Mesenchymal stem cell (in vitro differentiated cells and primary cell): ENCODE measurements at regions not wholly inside any gene's neighbourhood (a gene's known extent, or its start where the extent isn't known, plus 50 kb on each side); places are given as distances from the start of the nearest gene placed in this dataset.

ENCODE experiments used
- DNase-seq: peaks from one replicate; pipeline ENCODE4 v3.0.0-alpha.2; 2013
- H2AFZ ChIP-seq: one replicate; pipeline ENCODE4 v1.6.1; 2013; ENCODE audit warnings: low read depth, mild to moderate bottlenecking, control low read depth, inconsistent platforms, low read length, moderate library complexity
- H2AK5ac ChIP-seq: 2 replicates; pipeline ENCODE4 v1.6.1; 2013; ENCODE audit warnings: low read length, moderate library complexity, mild to moderate bottlenecking, inconsistent platforms; ENCODE audit not compliant: severe bottlenecking
- H2BK120ac ChIP-seq: one replicate; pipeline ENCODE4 v1.6.1; 2013; ENCODE audit warnings: low read depth, mild to moderate bottlenecking, inconsistent platforms, low read length, moderate library complexity
- H2BK12ac ChIP-seq, 2 experiments: one replicate each; pipeline ENCODE4 v1.6.1; 2013; ENCODE audit warnings: inconsistent platforms in 2 of 2, low read length in 2 of 2, mild to moderate bottlenecking in 2 of 2, moderate library complexity in 2 of 2, control low read depth in 1 of 2
- H2BK15ac ChIP-seq: one replicate; pipeline ENCODE4 v1.6.1; 2013; ENCODE audit warnings: mild to moderate bottlenecking, low read depth, inconsistent platforms; ENCODE audit not compliant: poor library complexity, severe bottlenecking
- H2BK5ac ChIP-seq: 2 replicates; pipeline ENCODE4 v1.6.1; 2013; ENCODE audit warnings: low read depth, mild to moderate bottlenecking, low read length, control low read depth, inconsistent platforms; ENCODE audit not compliant: poor library complexity, severe bottlenecking
- H3K14ac ChIP-seq, 2 experiments: one replicate each; pipeline ENCODE4 v1.6.1; 2013; ENCODE audit warnings: inconsistent platforms in 2 of 2, low read length in 2 of 2, control low read depth in 1 of 2, mild to moderate bottlenecking in 1 of 2, moderate library complexity in 1 of 2
- H3K18ac ChIP-seq, 2 experiments: one replicate each; pipeline ENCODE4 v1.6.1; 2013; ENCODE audit warnings: inconsistent platforms in 2 of 2, low read length in 2 of 2, control low read depth in 1 of 2, low read depth in 1 of 2, mild to moderate bottlenecking in 1 of 2
- H3K23ac ChIP-seq, 2 experiments: one replicate each; pipeline ENCODE4 v1.6.1; 2013; ENCODE audit warnings: inconsistent platforms in 2 of 2, low read length in 2 of 2, mild to moderate bottlenecking in 2 of 2, moderate library complexity in 2 of 2, control low read depth in 1 of 2
- H3K27ac ChIP-seq: 2 replicates; pipeline ENCODE4 v1.5.1; 2013; ENCODE audit warnings: mild to moderate bottlenecking, moderate library complexity, low read length, control low read depth, inconsistent platforms; ENCODE audit not compliant: poor library complexity, severe bottlenecking
- H3K27me3 ChIP-seq, 2 experiments: 2 replicates each; pipeline versions ENCODE4 v1.6.1 to v1.7.0; 2013; ENCODE audit warnings: low read length in 2 of 2, mild to moderate bottlenecking in 2 of 2, moderate library complexity in 2 of 2, control low read depth in 1 of 2, inconsistent platforms in 1 of 2; ENCODE audit not compliant: control insufficient read depth in 1 of 2, insufficient read depth in 1 of 2
- H3K36me3 ChIP-seq, 2 experiments: 2 replicates each; pipeline versions ENCODE4 v1.6.1 to v1.7.0; 2013; ENCODE audit warnings: low read length in 2 of 2, control low read depth in 1 of 2, inconsistent platforms in 1 of 2, low read depth in 1 of 2, mild to moderate bottlenecking in 1 of 2; ENCODE audit not compliant: insufficient read depth in 2 of 2, control insufficient read depth in 1 of 2
- H3K4ac ChIP-seq, 2 experiments: one replicate each; pipeline ENCODE4 v1.6.1; 2013; ENCODE audit warnings: inconsistent platforms in 2 of 2, low read length in 2 of 2, mild to moderate bottlenecking in 2 of 2, moderate library complexity in 2 of 2, control low read depth in 1 of 2, low read depth in 1 of 2
- H3K4me1 ChIP-seq: 2 replicates; pipeline ENCODE4 v1.6.1; 2013; ENCODE audit warnings: low read depth, low read length, control low read depth; ENCODE audit not compliant: control insufficient read depth, insufficient read depth
- H3K4me2 ChIP-seq: 2 replicates; pipeline ENCODE4 v1.6.1; 2013; ENCODE audit warnings: low read length, mild to moderate bottlenecking, inconsistent platforms; ENCODE audit not compliant: poor library complexity, severe bottlenecking
- H3K4me3 ChIP-seq, 2 experiments: 2 replicates each; pipeline versions ENCODE4 v1.5.1 to v1.7.0; 2013; ENCODE audit warnings: low read length in 2 of 2, mild to moderate bottlenecking in 2 of 2, control low read depth in 1 of 2, low read depth in 1 of 2; ENCODE audit not compliant: insufficient read depth in 1 of 2
- H3K79me1 ChIP-seq: replicated peaks from 2 replicates; pipeline ENCODE4 v1.6.1; 2013; ENCODE audit warnings: mild to moderate bottlenecking, control low read depth, low read length, inconsistent platforms; ENCODE audit not compliant: poor library complexity, severe bottlenecking
- H3K9ac ChIP-seq: 2 replicates; pipeline ENCODE4 v1.7.0; 2013; ENCODE audit warnings: mild to moderate bottlenecking, low read length, moderate library complexity
- H3K9me3 ChIP-seq: 2 replicates; pipeline ENCODE4 v1.7.0; 2013; ENCODE audit warnings: mild to moderate bottlenecking, low read length; ENCODE audit not compliant: control insufficient read depth
- H4K8ac ChIP-seq: one replicate; pipeline ENCODE4 v1.6.1; 2013; ENCODE audit warnings: inconsistent platforms, mild to moderate bottlenecking, low read length, moderate library complexity
- H4K91ac ChIP-seq: one replicate; pipeline ENCODE4 v1.6.1; 2013; ENCODE audit warnings: mild to moderate bottlenecking, low read length, inconsistent platforms
- WGBS: methylation state at CpG from one replicate; pipeline ENCODE4 v1.1.7; 2013; ENCODE audit warnings: mixed read lengths; 5-methylcytosine and 5-hydroxymethylcytosine counted together

DNA sequence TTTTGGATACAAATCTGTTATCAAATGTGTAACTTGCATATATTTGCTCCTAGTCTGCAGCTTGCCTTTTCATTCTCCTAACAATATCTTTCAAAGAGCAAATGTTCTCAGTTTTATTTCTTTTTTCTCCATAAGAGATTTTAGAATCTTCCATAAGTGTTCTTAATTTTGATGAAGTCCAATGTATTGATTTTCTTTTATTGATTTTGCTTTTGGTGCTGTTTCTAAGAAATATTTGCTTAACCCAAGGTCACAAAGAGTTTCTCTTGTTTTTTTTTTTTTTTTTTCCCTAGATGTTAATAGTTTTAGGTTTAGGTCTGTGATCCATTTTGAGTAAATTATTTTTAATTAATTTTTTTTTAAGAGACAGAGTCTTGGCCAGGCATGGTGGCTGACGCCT lies 75.8 kb upstream of the SPRED2 start:
- no peak for DNase-seq
- WGBS = 86% methylated on average over 1 of the region's 1 CpG
- Histone ChIP-seq H2BK12ac (no peak overlapping the region), H3K23ac (no peak overlapping the region), H2BK120ac (no peak overlapping the region), H4K91ac (no peak overlapping the region), H3K9me3 (no peaks in the 10 kb centered on the region), H2BK5ac (no peak overlapping the region), H3K4me3 (no peak overlapping the region), H4K8ac (no peak overlapping the region), H3K9ac (no peak overlapping the region), H3K18ac (no peak overlapping the region), H2AFZ (no peak overlapping the region), H3K4me1 (no peaks in the 10 kb centered on the region), H3K4ac (no peak overlapping the region), H3K27me3 (no peaks in the 10 kb centered on the region), H3K79me1 (no peaks in the 10 kb centered on the region), H3K14ac (no peak overlapping the region), H3K36me3 (no peaks in the 10 kb centered on the region), H2BK15ac (no peak overlapping the region), H3K4me2 (no peak overlapping the region), H3K27ac (no peak overlapping the region), H2AK5ac (no peak overlapping the region)

DNA sequence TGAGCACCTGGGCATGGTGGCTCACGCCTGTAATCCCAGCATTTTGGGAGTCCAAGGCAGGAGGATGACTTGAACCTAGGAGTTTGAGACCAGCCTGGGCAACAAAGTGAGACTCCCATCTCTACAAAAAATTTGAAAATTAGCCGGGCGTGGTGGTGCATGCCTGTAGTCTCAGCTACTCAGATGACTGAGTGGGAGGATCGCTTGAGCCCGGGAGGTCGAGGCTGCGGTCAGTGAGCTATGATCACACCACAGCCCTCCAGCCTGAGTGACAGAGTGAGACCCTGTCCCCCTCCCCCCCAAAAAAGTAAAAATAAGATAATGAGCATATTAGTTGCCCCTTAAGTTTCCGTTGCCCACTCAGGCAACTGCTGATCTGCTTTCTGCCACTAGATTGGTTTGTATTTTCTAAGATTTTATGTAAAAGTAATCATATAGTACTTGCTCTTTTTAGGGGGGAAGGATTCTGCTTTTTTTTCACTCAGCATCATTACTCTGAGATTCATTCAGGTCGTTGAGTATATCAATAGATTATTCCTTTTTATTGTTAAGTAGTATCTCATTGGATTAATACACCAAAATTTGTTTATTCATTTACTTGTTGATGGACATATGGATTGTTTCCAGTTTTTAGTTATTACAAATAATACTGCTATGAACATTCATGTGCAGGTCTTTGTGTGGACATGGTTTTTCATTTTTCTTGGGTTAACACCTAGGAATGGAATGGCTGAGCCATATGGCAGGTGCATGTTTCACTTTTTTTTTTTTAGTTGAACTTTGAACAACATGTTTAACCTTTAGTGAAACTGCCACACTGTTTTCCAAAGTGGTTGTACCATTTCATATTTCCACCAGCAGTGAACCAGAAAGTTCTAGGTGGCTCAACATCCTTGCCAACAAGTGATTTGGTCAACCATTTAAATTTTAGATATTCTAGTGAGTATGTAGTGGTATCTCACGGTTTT lies 75.0 kb upstream of the SPRED2 start:
- Histone ChIP-seq H4K8ac (no peak overlapping the region), H3K27me3 (no peaks in the 10 kb centered on the region), H2AK5ac (no peak overlapping the region), H3K23ac (no peak overlapping the region), H3K79me1 (no peaks in the 10 kb centered on the region), H3K9me3 (no peaks in the 10 kb centered on the region), H2BK15ac (no peak overlapping the region), H3K36me3 (no peaks in the 10 kb centered on the region), H3K4me2 (no peak overlapping the region), H2AFZ (no peak overlapping the region), H3K27ac (no peak overlapping the region), H3K4ac (no peak overlapping the region), H3K9ac (no peak overlapping the region), H3K14ac (no peak overlapping the region), H2BK12ac (no peak overlapping the region), H3K4me1 (no peaks in the 10 kb centered on the region), H2BK120ac (no peak overlapping the region), H4K91ac (no peak overlapping the region), H3K18ac (no peak overlapping the region), H2BK5ac (no peak overlapping the region), H3K4me3 (no peak overlapping the region)
- WGBS = 98% methylated on average over 4 of the region's 10 CpGs
- DNase-seq = no peak

DNA sequence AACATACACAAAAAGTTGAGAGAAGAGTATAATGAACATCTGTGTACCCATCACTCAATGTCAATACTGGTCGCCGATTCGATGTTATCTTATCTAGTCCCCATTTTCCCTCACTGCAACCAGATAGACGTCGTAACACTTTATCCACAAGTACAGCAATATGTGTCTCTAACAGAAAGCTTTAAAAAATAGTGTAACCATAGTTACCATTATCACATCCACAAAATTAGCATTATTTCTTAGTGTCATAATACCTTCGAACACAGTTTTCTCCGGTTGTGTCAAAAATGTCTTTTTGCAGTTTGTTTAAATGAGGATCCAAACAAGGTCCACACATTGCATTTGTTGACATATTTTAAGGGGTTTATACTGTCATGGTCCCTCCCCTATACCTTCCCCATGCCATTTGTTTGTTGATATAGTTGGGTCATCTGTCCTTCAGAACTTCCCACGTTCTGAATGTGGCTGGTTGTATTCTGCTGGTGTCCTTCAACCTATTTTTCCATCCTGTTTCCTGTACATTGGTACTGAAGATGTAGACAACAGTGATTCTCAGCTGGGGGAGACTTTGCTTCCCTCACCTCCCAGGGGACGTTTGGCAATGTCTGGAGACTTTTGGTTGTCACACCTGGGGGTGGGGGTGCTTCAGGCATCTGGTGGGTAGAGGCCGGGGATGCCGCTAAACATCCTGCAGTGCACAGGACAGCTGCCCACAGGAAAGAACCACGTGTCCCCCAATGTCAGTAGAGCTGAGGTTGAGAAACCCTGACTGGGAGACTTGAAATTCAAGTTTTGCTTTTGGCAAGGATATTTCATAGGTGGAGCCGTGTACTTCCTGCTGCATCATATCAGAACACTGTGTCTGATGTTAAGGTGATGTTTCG lies 72.7 kb upstream of the SPRED2 start:
- Histone ChIP-seq H2BK15ac (no peak overlapping the region), H4K8ac (no peak overlapping the region), H2BK12ac (no peak overlapping the region), H2BK5ac (no peak overlapping the region), H2AK5ac (no peak overlapping the region), H3K27me3 (no peaks in the 10 kb centered on the region), H2AFZ (no peak overlapping the region), H3K27ac (no peak overlapping the region), H3K4me3 (no peak overlapping the region), H3K79me1 (no peaks in the 10 kb centered on the region), H3K36me3 (no peaks in the 10 kb centered on the region), H3K9me3 (no peaks in the 10 kb centered on the region), H3K18ac (no peak overlapping the region), H3K4ac (no peak overlapping the region), H4K91ac (no peak overlapping the region), H3K4me1 (no peaks in the 10 kb centered on the region), H3K4me2 (no peak overlapping the region), H3K9ac (no peak overlapping the region), H2BK120ac (no peak overlapping the region), H3K14ac (no peak overlapping the region), H3K23ac (no peak overlapping the region)
- DNase-seq = no peak
- WGBS = 80% methylated on average over 13 of the region's 14 CpGs

DNA sequence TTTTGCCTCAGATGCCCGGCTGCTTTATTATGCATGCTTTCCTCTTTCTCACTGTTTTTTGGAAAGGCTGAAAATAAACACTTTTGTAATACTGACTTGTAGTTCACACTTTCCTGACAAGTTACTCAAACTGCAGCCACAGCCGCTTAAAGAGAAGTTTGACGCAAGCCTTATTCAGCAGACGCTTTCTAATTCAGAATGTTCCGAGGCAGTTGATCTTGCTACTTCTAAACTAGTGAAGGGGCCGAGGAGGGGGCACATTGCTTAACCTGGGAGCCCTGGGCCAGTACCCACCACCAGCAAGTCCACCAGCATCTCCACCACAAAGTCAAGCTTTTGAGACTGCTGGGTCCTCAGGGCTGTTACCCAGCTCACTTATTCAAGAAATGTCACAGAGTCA lies 71.8 kb upstream of the SPRED2 start:
- WGBS = 92% methylated on average over 5 of the region's 6 CpGs
- H2BK120ac ChIP-seq = no peak overlapping the region
- H3K23ac ChIP-seq = no peak overlapping the region

More for the DNA sequence above, 71.8 kb upstream of the SPRED2 start:
- Histone ChIP-seq H3K18ac (no peak overlapping the region), H3K4me3 (no peak overlapping the region), H3K9me3 (no peaks in the 10 kb centered on the region), H3K79me1 (no peaks in the 10 kb centered on the region), H2AK5ac (no peak overlapping the region), H4K91ac (no peak overlapping the region), H2BK15ac (no peak overlapping the region), H4K8ac (no peak overlapping the region), H2AFZ (no peak overlapping the region), H2BK12ac (no peak overlapping the region), H3K4me1 (no peaks in the 10 kb centered on the region), H3K36me3 (no peaks in the 10 kb centered on the region), H3K9ac (no peak overlapping the region), H3K14ac (no peak overlapping the region), H3K4me2 (no peak overlapping the region), H3K27ac (no peak overlapping the region), H3K4ac (no peak overlapping the region), H2BK5ac (no peak overlapping the region), H3K27me3 (no peaks in the 10 kb centered on the region)
- no peak for DNase-seq
